ENCODE measurements at regions not wholly inside any gene's neighbourhood (a gene's known extent, or its start where the extent isn't known, plus 50 kb on each side); places are given as distances from the start of the nearest gene placed in this dataset.
"Not testable (repeated sequence)": the region's sequence is repeated elsewhere in the genome, so short reads cannot be mapped to it uniquely, and the experiment has no call there.

- H3K4me1 ChIP-seq, result peaks cover 3 to 20% of the 10 kb centered on the region in 2 donors
- intact Hi-C loops (cut with DNase I), result loop anchor here (5.0 to 10.0 kb wide), 2 partner anchors 128 to 350 kb away; no protein-coding TSS in a partner anchor
- H3K27me3 ChIP-seq, result no peaks in the 10 kb centered on the region
Measured at GRCh38 chr10:31134311-31134952, 102.8 kb upstream of the ZNF438 start.

GRCh38 chr10:31135171-31135570 is 103.5 kb upstream of the ZNF438 start:
- no peaks in the 10 kb centered on the region for H3K27me3 ChIP-seq
- H3K27ac ChIP-seq, result peak overlapping the region; percentile 95 to 96
- intact Hi-C loops (cut with DNase I), result loop anchor here (10.0 kb wide), 1 partner anchor 350 kb away; no protein-coding TSS in a partner anchor
- peak in 1 of 2 donors; percentile 21 for DNase-seq (ENCODE audit: low spot score in 2 of 2)
- TF ChIP-seq, protein P1, sequence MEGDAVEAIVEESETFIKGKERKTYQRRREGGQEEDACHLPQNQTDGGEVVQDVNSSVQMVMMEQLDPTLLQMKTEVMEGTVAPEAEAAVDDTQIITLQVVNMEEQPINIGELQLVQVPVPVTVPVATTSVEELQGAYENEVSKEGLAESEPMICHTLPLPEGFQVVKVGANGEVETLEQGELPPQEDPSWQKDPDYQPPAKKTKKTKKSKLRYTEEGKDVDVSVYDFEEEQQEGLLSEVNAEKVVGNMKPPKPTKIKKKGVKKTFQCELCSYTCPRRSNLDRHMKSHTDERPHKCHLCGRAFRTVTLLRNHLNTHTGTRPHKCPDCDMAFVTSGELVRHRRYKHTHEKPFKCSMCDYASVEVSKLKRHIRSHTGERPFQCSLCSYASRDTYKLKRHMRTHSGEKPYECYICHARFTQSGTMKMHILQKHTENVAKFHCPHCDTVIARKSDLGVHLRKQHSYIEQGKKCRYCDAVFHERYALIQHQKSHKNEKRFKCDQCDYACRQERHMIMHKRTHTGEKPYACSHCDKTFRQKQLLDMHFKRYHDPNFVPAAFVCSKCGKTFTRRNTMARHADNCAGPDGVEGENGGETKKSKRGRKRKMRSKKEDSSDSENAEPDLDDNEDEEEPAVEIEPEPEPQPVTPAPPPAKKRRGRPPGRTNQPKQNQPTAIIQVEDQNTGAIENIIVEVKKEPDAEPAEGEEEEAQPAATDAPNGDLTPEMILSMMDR (IDR thresholded peaks at IDR 0.05), result no peak
- no peaks in the 10 kb centered on the region for H3K9me3 ChIP-seq
- peaks cover 3 to 18% of the 10 kb centered on the region in 2 donors for H3K4me1 ChIP-seq
- no peaks in the 10 kb centered on the region for H3K36me3 ChIP-seq
- peak overlapping the region; percentile 61 to 74 for H3K4me3 ChIP-seq

More at GRCh38 chr10:31134311-31134952, 102.8 kb upstream of the ZNF438 start:
- Histone ChIP-seq H3K27ac (peak overlapping the region; percentile 95 to 96), H3K36me3 (no peaks in the 10 kb centered on the region), H3K9me3 (no peaks in the 10 kb centered on the region), H3K4me3 (peak overlapping the region; percentile 61 to 74)
- TF ChIP-seq, protein P1 (IDR thresholded peaks at IDR 0.05), result no peak
- DNase-seq (ENCODE audit: low spot score in 2 of 2), result peak in 1 of 2 donors; percentile 70

DNA sequence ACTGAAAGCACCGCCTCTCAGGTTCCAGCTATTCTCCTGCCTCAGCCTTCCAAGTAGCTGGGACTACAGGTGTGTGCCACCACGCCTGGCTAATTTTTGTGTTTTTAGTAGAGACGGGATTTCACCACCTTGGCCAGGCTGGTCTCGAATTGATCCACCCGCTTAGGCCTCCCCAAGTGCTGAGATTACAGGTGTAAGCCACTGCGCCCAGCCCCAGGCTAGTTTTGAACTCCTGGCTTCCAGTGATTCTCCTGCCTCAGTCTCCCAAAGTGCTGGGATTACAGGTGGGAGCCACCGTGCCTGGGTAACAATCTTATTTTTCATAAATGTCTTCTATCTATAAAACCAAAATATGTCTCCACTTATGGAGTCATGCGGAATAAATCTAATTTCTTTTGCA is 104.1 kb upstream of the ZNF438 start:
- intact Hi-C loops (cut with DNase I), result loop anchor here (10.0 kb wide), 1 partner anchor 351 kb away; no protein-coding TSS in a partner anchor

GRCh38 chr10:31136386-31136785 is 104.7 kb upstream of the ZNF438 start:
- H3K4me3 ChIP-seq, result no peak overlapping the region
- peak overlapping the region; percentile 22 to 46 for H3K27ac ChIP-seq
- no peaks in the 10 kb centered on the region for H3K36me3 ChIP-seq
- no peaks in the 10 kb centered on the region for H3K27me3 ChIP-seq
- no peaks in the 10 kb centered on the region for H3K9me3 ChIP-seq
- TF ChIP-seq, protein P1 (IDR thresholded peaks at IDR 0.05), result no peak
- DNase-seq (ENCODE audit: low spot score in 2 of 2), result no peak
- H3K4me1 ChIP-seq, result peaks cover 3 to 18% of the 10 kb centered on the region in 2 donors
- intact Hi-C loops (cut with DNase I), result loop anchor here (10.0 kb wide), 1 partner anchor 352 kb away; no protein-coding TSS in a partner anchor

More for the DNA sequence above, 104.1 kb upstream of the ZNF438 start:
- DNase-seq (ENCODE audit: low spot score in 2 of 2), result peak in 1 of 2 donors; percentile 57
- not testable (repeated sequence) for H3K27me3 ChIP-seq, H3K9me3 ChIP-seq, H3K4me3 ChIP-seq, H3K36me3 ChIP-seq
- Histone ChIP-seq H3K27ac (peak overlapping the region; percentile 95 to 96), H3K4me1 (peaks cover 3 to 18% of the 10 kb centered on the region in 2 donors)

GRCh38 chr10:31136930-31137885 is 105.5 kb upstream of the ZNF438 start:
- peak overlapping the region; percentile 22 to 46 for H3K27ac ChIP-seq
- no peaks in the 10 kb centered on the region for H3K36me3 ChIP-seq
- no peaks in the 10 kb centered on the region for H3K27me3 ChIP-seq
- DNase-seq (ENCODE audit: low spot score in 2 of 2), result no peak
- TF ChIP-seq, protein P1 (IDR thresholded peaks at IDR 0.05), result no peak
- intact Hi-C loops (cut with DNase I), result loop anchor here (10.0 kb wide), 1 partner anchor 352 kb away; no protein-coding TSS in a partner anchor
- no peaks in the 10 kb centered on the region for H3K9me3 ChIP-seq
- H3K4me3 ChIP-seq, result no peak overlapping the region
- H3K4me1 ChIP-seq, result peaks cover 3 to 18% of the 10 kb centered on the region in 2 donors

Data from ascending aorta (tissue), 2 donors.